WTC11 (cell line): ENCODE measurements at regions not wholly inside any gene's neighbourhood (a gene's known extent, or its start where the extent isn't known, plus 50 kb on each side); places are given as distances from the start of the nearest gene placed in this dataset.

Source experiments
- ATAC-seq: fragments of 200-7000 bp; cut with Tn5 transposase; 2 replicates; pipeline ENCODE4 v1.10.0; 2021; ENCODE audit warnings: mild to moderate bottlenecking, moderate library complexity
- CTCF ChIA-PET: fragments of 300-600 bp; sonication (Branson Sonifier 250); formaldehyde crosslinking; loops from one replicate; lab custom pipeline; 2021; ENCODE audit warnings: antibody characterized with exemption; lab: Charles Lee
- POLR2A ChIA-PET: fragments of 350-600 bp; sonication (Branson Sonifier 250); formaldehyde crosslinking; loops from one replicate; lab custom pipeline; 2021; ENCODE audit warnings: antibody characterized with exemption; lab: Charles Lee
- DNase-seq: peaks from one replicate; pipeline ENCODE4 v3.0.0; 2021; ENCODE audit warnings: low spot score
- H3K27ac Mint-ChIP-seq: 2 replicates; pipeline ENCODE4 v1.8.0; 2021; ENCODE audit warnings: mixed read lengths
- H3K27me3 Mint-ChIP-seq: 2 replicates; pipeline ENCODE4 v1.8.0; 2021; ENCODE audit warnings: low read depth, mild to moderate bottlenecking, moderate library complexity, mixed read lengths
- H3K36me3 Mint-ChIP-seq: 2 replicates; pipeline ENCODE4 v1.8.0; 2021; ENCODE audit warnings: mixed read lengths
- H3K4me1 Mint-ChIP-seq: 2 replicates; pipeline ENCODE4 v1.8.0; 2022; ENCODE audit warnings: mixed read lengths
- H3K4me3 Mint-ChIP-seq: 2 replicates; pipeline ENCODE4 v1.8.0; 2021; ENCODE audit warnings: mild to moderate bottlenecking, moderate library complexity, mixed read lengths
- H3K9me3 Mint-ChIP-seq: 2 replicates; pipeline ENCODE4 v1.8.0; 2021; ENCODE audit warnings: mixed read lengths
- CREM ChIP-seq: sonication (generic); formaldehyde crosslinking; IDR thresholded peaks from 2 replicates; pipeline ENCODE4 v1.8.1; 2022; ENCODE audit warnings: mild to moderate bottlenecking, missing genetic modification reagents, moderate library complexity
- ELF4 ChIP-seq: sonication (generic); formaldehyde crosslinking; IDR thresholded peaks from 2 replicates; pipeline ENCODE4 v1.8.1; 2022; ENCODE audit warnings: low read depth, mild to moderate bottlenecking, moderate library complexity, missing genetic modification reagents
- FOXJ3 ChIP-seq: sonication (generic); formaldehyde crosslinking; IDR thresholded peaks from 2 replicates; pipeline ENCODE4 v1.9.0; 2021; ENCODE audit warnings: missing genetic modification reagents, mild to moderate bottlenecking, borderline replicate concordance
- IRF2 ChIP-seq: sonication (generic); formaldehyde crosslinking; IDR thresholded peaks from 2 replicates; pipeline ENCODE4 v1.8.0; 2022; ENCODE audit warnings: low read depth, missing genetic modification reagents, borderline replicate concordance
- NFATC4 ChIP-seq: fragments of 250-450 bp; sonication (Bioruptor Pico); IDR thresholded peaks from 2 replicates; pipeline ENCODE4 v1.9.0; 2021; ENCODE audit warnings: mild to moderate bottlenecking
- NR2C2 ChIP-seq: sonication (generic); formaldehyde crosslinking; IDR thresholded peaks from 2 replicates; pipeline ENCODE4 v1.8.0; 2022; ENCODE audit warnings: mild to moderate bottlenecking, missing genetic modification reagents
- TEAD4 ChIP-seq: sonication (generic); formaldehyde crosslinking; IDR thresholded peaks from 2 replicates; pipeline ENCODE4 v1.8.0; 2022; ENCODE audit warnings: mild to moderate bottlenecking, missing genetic modification reagents
- ZNF396 ChIP-seq: fragments of 250-450 bp; sonication (Bioruptor Pico); IDR thresholded peaks from 2 replicates; pipeline ENCODE4 v1.8.0; 2021; ENCODE audit warnings: mild to moderate bottlenecking, moderate library complexity, borderline replicate concordance
- ZNF423 ChIP-seq: fragments of 250-450 bp; sonication (Bioruptor Pico); IDR thresholded peaks from 2 replicates; pipeline ENCODE4 v2.1.2; 2022; ENCODE audit warnings: mild to moderate bottlenecking, moderate library complexity
- TF ChIP-seq, protein P1 (sequence below): fragments of 200-600 bp; IDR thresholded peaks from 2 replicates; pipeline ENCODE4 v1.8.0; 2022; ENCODE audit warnings: antibody characterized with exemption
- TF ChIP-seq, protein P2 (sequence below): sonication (generic); formaldehyde crosslinking; IDR thresholded peaks from 2 replicates; pipeline ENCODE4 v1.8.0; 2022; ENCODE audit warnings: missing genetic modification reagents
- TF ChIP-seq, protein P3 (sequence below): sonication (generic); formaldehyde crosslinking; IDR thresholded peaks from 2 replicates; pipeline ENCODE4 v1.8.0; 2023; ENCODE audit warnings: missing genetic modification reagents
- TF ChIP-seq, protein P4 (sequence below): fragments of 250-450 bp; sonication (Bioruptor Pico); IDR thresholded peaks from 2 replicates; pipeline ENCODE4 v1.9.0; 2021; ENCODE audit warnings: moderate library complexity, mild to moderate bottlenecking, inconsistent platforms, borderline replicate concordance
- TF ChIP-seq, protein P5 (sequence below): sonication (generic); formaldehyde crosslinking; IDR thresholded peaks from 2 replicates; pipeline ENCODE4 v1.8.1; 2022; ENCODE audit warnings: missing genetic modification reagents, borderline replicate concordance
- TF ChIP-seq, protein P6 (sequence below): fragments of 250-450 bp; sonication (Bioruptor Pico); conservative IDR thresholded peaks from 2 replicates; pipeline ENCODE4 v1.9.0; 2021; ENCODE audit warnings: mild to moderate bottlenecking
- TF ChIP-seq, protein P7 (sequence below): sonication (generic); formaldehyde crosslinking; IDR thresholded peaks from 2 replicates; pipeline ENCODE4 v1.8.1; 2022; ENCODE audit warnings: mild to moderate bottlenecking, missing genetic modification reagents, moderate library complexity, borderline replicate concordance

DNA sequence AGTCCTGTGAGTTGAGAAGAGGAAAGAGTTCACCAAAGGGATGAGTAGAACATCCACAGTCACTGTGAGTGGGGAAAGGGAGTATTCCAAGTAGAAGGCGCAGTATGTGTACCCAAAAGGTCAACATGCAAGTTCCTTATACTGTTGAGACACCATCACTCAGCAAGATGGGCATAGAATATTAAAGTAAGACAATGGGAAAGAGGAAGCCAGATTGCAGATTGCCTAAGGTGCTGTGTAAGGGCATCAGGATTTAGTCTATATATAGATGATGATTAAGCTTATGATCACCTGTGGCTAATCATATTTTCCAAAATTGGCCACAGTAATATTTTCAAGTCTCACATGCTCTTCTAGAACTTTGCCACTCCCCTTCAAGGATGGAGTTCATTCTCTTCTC, 120.1 kb upstream of the CAMK1G start (continued):
- TF ChIP-seq, protein P1, sequence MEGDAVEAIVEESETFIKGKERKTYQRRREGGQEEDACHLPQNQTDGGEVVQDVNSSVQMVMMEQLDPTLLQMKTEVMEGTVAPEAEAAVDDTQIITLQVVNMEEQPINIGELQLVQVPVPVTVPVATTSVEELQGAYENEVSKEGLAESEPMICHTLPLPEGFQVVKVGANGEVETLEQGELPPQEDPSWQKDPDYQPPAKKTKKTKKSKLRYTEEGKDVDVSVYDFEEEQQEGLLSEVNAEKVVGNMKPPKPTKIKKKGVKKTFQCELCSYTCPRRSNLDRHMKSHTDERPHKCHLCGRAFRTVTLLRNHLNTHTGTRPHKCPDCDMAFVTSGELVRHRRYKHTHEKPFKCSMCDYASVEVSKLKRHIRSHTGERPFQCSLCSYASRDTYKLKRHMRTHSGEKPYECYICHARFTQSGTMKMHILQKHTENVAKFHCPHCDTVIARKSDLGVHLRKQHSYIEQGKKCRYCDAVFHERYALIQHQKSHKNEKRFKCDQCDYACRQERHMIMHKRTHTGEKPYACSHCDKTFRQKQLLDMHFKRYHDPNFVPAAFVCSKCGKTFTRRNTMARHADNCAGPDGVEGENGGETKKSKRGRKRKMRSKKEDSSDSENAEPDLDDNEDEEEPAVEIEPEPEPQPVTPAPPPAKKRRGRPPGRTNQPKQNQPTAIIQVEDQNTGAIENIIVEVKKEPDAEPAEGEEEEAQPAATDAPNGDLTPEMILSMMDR: no peak

DNA sequence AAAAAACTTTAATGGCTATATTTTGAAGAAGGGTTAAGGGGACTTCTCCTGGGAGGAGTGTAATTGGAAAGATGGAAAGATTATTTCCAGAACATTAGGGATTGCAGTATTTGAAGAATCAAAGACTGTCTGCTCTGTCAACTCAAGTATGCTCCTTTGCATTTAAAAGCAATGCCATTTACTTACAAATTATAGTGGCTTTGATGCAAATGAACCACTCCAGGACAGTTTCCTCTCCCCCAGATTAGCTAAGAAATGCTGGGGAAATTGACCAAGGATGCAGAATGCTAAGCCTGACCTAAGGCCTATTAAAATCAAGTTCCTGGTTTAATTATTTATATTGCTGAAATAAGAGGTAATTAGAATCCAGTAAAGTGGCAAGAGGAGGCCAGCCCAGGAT, 110.5 kb upstream of the CAMK1G start:
- H3K4me1 Mint-ChIP-seq: peaks cover 21% of the 10 kb centered on the region
- no peak overlapping the region for H3K27ac Mint-ChIP-seq
- TF ChIP-seq, protein P2, sequence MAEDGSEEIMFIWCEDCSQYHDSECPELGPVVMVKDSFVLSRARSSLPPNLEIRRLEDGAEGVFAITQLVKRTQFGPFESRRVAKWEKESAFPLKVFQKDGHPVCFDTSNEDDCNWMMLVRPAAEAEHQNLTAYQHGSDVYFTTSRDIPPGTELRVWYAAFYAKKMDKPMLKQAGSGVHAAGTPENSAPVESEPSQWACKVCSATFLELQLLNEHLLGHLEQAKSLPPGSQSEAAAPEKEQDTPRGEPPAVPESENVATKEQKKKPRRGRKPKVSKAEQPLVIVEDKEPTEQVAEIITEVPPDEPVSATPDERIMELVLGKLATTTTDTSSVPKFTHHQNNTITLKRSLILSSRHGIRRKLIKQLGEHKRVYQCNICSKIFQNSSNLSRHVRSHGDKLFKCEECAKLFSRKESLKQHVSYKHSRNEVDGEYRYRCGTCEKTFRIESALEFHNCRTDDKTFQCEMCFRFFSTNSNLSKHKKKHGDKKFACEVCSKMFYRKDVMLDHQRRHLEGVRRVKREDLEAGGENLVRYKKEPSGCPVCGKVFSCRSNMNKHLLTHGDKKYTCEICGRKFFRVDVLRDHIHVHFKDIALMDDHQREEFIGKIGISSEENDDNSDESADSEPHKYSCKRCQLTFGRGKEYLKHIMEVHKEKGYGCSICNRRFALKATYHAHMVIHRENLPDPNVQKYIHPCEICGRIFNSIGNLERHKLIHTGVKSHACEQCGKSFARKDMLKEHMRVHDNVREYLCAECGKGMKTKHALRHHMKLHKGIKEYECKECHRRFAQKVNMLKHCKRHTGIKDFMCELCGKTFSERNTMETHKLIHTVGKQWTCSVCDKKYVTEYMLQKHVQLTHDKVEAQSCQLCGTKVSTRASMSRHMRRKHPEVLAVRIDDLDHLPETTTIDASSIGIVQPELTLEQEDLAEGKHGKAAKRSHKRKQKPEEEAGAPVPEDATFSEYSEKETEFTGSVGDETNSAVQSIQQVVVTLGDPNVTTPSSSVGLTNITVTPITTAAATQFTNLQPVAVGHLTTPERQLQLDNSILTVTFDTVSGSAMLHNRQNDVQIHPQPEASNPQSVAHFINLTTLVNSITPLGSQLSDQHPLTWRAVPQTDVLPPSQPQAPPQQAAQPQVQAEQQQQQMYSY (CRISPR knock-in tag): no peak
- TF ChIP-seq, protein P3, sequence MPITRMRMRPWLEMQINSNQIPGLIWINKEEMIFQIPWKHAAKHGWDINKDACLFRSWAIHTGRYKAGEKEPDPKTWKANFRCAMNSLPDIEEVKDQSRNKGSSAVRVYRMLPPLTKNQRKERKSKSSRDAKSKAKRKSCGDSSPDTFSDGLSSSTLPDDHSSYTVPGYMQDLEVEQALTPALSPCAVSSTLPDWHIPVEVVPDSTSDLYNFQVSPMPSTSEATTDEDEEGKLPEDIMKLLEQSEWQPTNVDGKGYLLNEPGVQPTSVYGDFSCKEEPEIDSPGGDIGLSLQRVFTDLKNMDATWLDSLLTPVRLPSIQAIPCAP: no peak
- TF ChIP-seq ELF4: no peak
- TF ChIP-seq, protein P4, sequence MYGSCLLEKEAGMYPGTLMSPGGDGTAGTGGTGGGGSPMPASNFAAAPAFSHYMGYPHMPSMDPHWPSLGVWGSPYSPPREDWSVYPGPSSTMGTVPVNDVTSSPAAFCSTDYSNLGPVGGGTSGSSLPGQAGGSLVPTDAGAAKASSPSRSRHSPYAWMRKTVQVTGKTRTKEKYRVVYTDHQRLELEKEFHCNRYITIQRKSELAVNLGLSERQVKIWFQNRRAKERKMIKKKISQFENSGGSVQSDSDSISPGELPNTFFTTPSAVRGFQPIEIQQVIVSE (CRISPR knock-in tag): no peak
- TF ChIP-seq ZNF396 (CRISPR knock-in tag): no peak
- TF ChIP-seq, protein P5, sequence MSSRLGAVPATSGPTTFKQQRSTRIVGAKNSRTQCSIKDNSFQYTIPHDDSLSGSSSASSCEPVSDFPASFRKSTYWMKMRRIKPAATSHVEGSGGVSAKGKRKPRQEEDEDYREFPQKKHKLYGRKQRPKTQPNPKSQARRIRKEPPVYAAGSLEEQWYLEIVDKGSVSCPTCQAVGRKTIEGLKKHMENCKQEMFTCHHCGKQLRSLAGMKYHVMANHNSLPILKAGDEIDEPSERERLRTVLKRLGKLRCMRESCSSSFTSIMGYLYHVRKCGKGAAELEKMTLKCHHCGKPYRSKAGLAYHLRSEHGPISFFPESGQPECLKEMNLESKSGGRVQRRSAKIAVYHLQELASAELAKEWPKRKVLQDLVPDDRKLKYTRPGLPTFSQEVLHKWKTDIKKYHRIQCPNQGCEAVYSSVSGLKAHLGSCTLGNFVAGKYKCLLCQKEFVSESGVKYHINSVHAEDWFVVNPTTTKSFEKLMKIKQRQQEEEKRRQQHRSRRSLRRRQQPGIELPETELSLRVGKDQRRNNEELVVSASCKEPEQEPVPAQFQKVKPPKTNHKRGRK (CRISPR knock-in tag): no peak
- no peak for TF ChIP-seq NR2C2
- no peak for TF ChIP-seq CREM
- TF ChIP-seq ZNF423 (CRISPR knock-in tag): no peak
- no peak for TF ChIP-seq NFATC4 (CRISPR knock-in tag)
- TF ChIP-seq, protein P6, sequence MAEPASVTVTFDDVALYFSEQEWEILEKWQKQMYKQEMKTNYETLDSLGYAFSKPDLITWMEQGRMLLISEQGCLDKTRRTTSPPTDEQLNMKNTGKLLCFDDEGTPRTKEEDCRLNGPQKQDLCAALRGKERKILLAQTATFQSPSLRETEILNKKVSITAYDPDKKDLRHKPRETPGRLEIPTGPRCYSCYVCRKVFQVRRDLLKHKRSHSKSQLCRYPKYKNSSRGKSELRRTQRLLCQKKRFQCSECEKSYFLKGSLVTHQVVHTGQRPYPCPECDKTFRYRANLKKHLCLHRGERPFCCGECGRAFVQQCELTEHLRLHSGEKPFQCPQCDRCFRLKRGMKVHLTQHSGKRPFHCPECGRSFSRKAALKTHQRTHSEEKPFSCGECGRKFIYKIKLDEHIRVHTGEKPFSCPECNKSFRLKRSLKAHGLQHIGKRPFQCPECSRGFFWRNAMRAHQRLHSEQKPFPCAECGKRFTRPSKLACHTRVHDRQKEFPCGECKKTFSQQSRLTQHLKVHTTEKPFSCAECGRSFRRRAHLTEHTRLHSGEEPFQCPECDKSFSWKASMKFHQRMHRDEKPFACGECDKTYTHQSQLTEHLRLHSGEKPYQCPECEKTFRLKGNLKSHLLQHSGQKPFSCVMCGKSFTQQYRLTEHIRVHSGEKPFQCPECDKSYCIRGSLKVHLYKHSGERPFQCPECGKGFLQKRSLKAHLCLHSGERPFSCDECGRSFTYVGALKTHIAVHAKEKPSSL (CRISPR knock-in tag): no peak
- TF ChIP-seq FOXJ3: no peak
- no peak for TF ChIP-seq IRF2 (CRISPR knock-in tag)
- no peak for TF ChIP-seq TEAD4 (CRISPR knock-in tag)
- TF ChIP-seq, protein P7, sequence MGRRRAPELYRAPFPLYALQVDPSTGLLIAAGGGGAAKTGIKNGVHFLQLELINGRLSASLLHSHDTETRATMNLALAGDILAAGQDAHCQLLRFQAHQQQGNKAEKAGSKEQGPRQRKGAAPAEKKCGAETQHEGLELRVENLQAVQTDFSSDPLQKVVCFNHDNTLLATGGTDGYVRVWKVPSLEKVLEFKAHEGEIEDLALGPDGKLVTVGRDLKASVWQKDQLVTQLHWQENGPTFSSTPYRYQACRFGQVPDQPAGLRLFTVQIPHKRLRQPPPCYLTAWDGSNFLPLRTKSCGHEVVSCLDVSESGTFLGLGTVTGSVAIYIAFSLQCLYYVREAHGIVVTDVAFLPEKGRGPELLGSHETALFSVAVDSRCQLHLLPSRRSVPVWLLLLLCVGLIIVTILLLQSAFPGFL (CRISPR knock-in tag): no peak
- TF ChIP-seq, protein P1: no peak
- peaks cover 71% of the 10 kb centered on the region for H3K9me3 Mint-ChIP-seq
- H3K4me3 Mint-ChIP-seq: no peak overlapping the region
- DNase-seq (no peak), ATAC-seq (peak; percentile 80)
- CTCF ChIA-PET: no interaction called here
- POLR2A ChIA-PET: no interaction called here
- H3K36me3 Mint-ChIP-seq: peaks cover 61% of the 10 kb centered on the region
- H3K27me3 Mint-ChIP-seq: peaks cover 40% of the 10 kb centered on the region
